Lower leg skin (tissue), 4 donors: ENCODE measurements at regions not wholly inside any gene's neighbourhood (a gene's known extent, or its start where the extent isn't known, plus 50 kb on each side); places are given as distances from the start of the nearest gene placed in this dataset.

ENCODE experiments used
- DNase-seq, 2 donors: peaks; one replicate each; pipeline ENCODE4 v3.0.0-alpha.2; 2019; ENCODE audit warnings: low spot score in 2 of 2
- H3K4me3 ChIP-seq: fragments of 200-600 bp; sonication (generic); 2 replicates; pipeline ENCODE4 v1.5.1; 2017; ENCODE audit warnings: mild to moderate bottlenecking, low read depth; ENCODE audit not compliant: poor library complexity, severe bottlenecking
- CTCF ChIP-seq, 3 donors: fragments of 450-650 bp; IDR thresholded peaks; one replicate each; pipeline ENCODE4 v1.5.1; 2016; ENCODE audit warnings: antibody characterized with exemption in 3 of 3, mild to moderate bottlenecking in 3 of 3, moderate library complexity in 2 of 3
- POLR2A ChIP-seq, 2 donors: fragments of 450-650 bp; IDR thresholded peaks; one replicate each; pipeline ENCODE4 v1.6.1; 2016 to 2017; ENCODE audit warnings: antibody characterized with exemption in 2 of 2, mild to moderate bottlenecking in 1 of 2, moderate library complexity in 1 of 2
- WGBS, 2 donors: methylation state at CpG; one replicate each; pipeline ENCODE4 v1.1.5; 2018; 5-methylcytosine and 5-hydroxymethylcytosine counted together
- intact Hi-C: fragments of 100-400 bp; cut with DNase I; formaldehyde crosslinking; loops from one replicate; pipeline ENCODE4 v1.15.0; 2023; ENCODE audit warnings: low total_unique reads

GRCh38 chr11:70871881-70872280 is 380.5 kb downstream of the SHANK2 start:
- TF ChIP-seq CTCF (IDR thresholded peaks at IDR 0.05) (no peak), POLR2A (IDR thresholded peaks at IDR 0.05) (no peak)
- WGBS, 2 donors: 41 to 42% methylated on average over 12 of the region's 12 CpGs
- DNase-seq: no peak
- intact Hi-C loops: no loop called here
- H3K4me3 ChIP-seq: no peak overlapping the region

DNA sequence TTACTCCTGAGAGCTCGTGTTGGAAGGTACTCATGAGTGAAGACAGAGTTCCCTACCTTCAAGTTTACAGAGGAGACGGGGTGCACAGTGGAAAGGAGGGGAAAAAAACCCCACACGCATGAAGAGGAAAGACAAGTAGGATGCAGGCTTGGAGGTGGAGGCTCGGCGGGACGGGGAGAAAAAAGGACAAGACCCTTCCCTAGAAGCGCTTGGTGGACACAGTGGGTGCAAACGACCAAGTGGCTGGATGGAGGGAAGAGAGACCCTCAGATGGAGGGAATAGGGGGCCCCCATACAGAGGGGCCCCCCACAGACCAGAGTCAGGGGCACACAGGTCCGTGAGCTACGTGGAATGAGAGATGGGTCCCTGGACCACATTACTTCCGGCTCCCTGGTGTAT is 380.1 kb downstream of the SHANK2 start:
- H3K4me3 ChIP-seq: no peak overlapping the region
- WGBS, 2 donors: 73 to 79% methylated on average over 11 of the region's 11 CpGs
- no peak for DNase-seq
- TF ChIP-seq CTCF (IDR thresholded peaks at IDR 0.05) (no peak), POLR2A (IDR thresholded peaks at IDR 0.05) (no peak)
- intact Hi-C loops: no loop called here

DNA sequence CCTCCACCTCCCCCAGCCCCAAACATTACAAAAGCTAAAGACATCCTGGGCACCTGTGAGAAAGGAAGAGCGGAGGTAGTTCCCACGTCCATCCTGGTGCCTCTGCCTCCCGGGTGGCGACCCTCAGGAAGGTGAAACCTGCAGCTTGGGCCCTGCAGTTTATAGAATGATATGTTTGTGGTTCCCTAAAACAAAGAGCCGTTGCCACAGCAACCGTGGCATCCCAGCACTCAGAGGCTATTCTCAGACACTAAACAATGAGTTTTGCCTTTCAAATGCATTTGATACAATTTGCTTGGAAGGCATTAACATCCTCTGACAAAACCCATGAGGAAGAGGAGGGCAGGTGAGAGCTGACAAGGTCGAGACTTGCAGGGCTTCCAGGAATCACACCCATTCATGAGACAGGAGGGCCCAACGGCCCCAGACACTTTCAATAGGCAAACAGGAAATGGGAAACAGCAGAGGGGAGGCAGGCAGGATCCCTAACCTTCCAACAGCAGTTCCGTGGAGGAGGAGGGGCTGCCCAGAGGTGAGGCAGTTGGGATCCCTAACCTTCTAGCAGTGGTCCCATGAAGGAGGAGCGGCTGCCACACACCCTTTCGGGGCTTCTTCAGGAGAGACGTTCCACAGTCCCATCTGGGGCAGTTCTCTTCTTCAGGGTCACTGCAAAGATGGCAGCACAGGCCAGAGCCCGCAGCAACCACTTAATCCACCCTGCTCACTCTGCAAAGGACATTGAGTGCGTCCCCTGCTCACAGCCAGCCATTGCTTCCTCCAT is 379.2 kb downstream of the SHANK2 start:
- no peak for DNase-seq
- WGBS, 2 donors: 64 to 65% methylated on average over 14 of the region's 14 CpGs
- no peak for TF ChIP-seq CTCF (IDR thresholded peaks at IDR 0.05)
- no peak for TF ChIP-seq POLR2A (IDR thresholded peaks at IDR 0.05)
- H3K4me3 ChIP-seq: no peak overlapping the region
- intact Hi-C loops: no loop called here

DNA sequence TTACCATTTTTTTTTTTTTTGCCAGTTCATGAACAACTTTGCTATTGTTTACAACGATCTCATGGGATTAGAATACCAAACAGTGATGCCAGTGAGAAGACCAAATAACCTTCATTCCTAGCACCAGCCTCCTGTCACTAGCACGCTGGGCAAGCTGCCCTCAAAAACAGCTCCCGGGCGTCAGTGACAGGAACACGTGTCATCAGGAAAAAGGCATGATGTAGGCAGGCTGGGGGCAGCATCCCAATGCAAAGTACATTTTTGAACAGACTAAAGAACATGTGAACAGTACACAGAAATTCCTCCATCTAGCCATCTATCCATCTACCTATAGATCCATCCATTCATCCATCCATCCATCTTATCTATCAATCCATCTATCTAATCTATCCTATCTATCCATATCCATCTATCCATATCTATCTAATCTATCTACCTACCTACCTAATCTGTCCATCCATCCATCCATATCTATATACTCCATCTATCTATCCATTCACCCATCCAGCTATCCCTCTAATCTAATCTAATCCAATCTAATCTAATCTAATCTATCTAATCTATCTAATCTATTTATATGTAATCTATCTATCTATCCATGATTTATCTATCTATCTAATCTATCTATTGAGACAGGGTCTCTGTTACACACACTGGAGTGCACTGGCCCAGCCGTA is 378.5 kb downstream of the SHANK2 start:
- DNase-seq: no peak
- H3K4me3 ChIP-seq: no peak overlapping the region
- intact Hi-C loops: no loop called here
- TF ChIP-seq POLR2A (IDR thresholded peaks at IDR 0.05): no peak
- no peak for TF ChIP-seq CTCF (IDR thresholded peaks at IDR 0.05)
- 64 to 70% methylated on average over 6 of the region's 6 CpGs for WGBS, 2 donors

GRCh38 chr11:70876685-70877084 is 375.7 kb downstream of the SHANK2 start:
- 44 to 53% methylated on average over 7 of the region's 7 CpGs for WGBS, 2 donors
- no peak for TF ChIP-seq POLR2A (IDR thresholded peaks at IDR 0.05)
- TF ChIP-seq CTCF (IDR thresholded peaks at IDR 0.05): no peak
- intact Hi-C loops: no loop called here
- no peak for DNase-seq
- no peak overlapping the region for H3K4me3 ChIP-seq
